ENCODE measurements at regions not wholly inside any gene's neighbourhood (a gene's known extent, or its start where the extent isn't known, plus 50 kb on each side); places are given as distances from the start of the nearest gene placed in this dataset.

DNA sequence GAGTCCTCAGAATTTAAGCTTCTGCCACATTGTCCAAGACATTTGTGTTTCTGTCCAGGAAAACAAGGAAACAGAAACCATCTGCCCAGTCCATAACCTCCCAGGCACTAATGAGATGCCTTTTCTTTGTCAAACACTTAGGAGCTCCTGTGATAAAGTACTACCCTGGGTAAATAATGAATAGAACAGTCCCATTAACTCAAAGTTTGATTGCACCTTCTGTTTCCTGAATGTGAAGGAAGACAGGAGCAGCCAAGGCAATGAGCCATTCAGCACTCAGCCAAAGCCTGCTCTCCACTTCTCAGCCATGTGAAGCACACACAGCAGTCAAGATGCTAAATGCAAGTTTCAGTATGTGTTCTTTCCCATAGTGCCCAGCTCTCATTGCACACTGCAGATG lies 199.8 kb downstream of the SEC16B start:
- no peaks in the 10 kb centered on the region for H3K27me3 ChIP-seq

DNA sequence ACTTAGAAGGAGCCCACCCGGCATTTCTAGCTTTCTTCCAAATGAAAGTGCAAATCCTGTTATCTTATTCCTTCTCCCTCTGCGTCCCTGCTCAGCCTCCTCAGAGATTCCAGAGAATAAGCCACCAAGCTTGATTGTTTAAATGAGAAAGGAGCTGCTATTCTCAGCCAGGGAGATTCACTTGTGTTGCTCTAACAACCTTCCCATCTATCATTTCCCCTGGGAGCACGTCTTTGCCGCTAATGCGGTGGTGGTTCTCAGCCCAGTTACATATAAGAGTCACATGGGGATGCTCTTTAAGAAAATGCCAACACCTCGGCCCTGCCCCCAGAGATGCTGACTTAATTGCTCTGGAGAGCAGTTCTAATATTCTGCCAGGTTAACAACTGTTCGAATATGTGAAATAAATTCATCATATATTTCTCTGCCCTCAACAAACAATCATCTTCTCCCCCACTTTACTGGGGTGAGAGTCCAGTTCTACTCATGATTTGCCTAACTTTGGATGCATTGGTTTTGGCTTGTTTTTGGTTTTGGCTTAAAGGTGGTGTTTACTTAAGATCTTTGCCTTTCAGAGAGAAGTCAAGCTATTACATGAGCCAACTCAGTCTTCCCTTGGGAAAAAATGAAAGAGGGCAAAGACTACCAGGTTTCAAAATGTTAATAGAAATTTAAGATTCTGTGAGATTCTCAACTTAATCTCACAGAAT lies 213.9 kb downstream of the SEC16B start:
- H3K9me3 ChIP-seq (replicated peaks in 1 of 11) = peaks cover 0 to 3% (median 0%) of the 10 kb centered on the region in 11 experiments; a peak in 1 of 22 replicates
- TF ChIP-seq Cebpa-rat (IDR thresholded peaks at IDR 0.05) = no peak
- no peak overlapping the region for H3K9ac ChIP-seq
- no peak overlapping the region for H3K4me2 ChIP-seq
- H3K36me3 ChIP-seq = no peaks in the 10 kb centered on the region
- H4K20me1 ChIP-seq = no peaks in the 10 kb centered on the region
- H3K27me3 ChIP-seq = no peaks in the 10 kb centered on the region
- H3K4me1 ChIP-seq = no peaks in the 10 kb centered on the region
- H3K27ac ChIP-seq = no peak overlapping the region
- no peak overlapping the region for H3K4me3 ChIP-seq

More for the DNA sequence above, 199.8 kb downstream of the SEC16B start:
- H3K9ac ChIP-seq = no peak overlapping the region
- H3K4me3 ChIP-seq = no peak overlapping the region
- peaks cover 21 to 30% (median 28%) of the 10 kb centered on the region in 11 experiments for H3K9me3 ChIP-seq (replicated peaks in 1 of 11)
- H3K4me1 ChIP-seq = no peaks in the 10 kb centered on the region
- H3K4me2 ChIP-seq = no peak overlapping the region
- no peak for TF ChIP-seq Cebpa-rat (IDR thresholded peaks at IDR 0.05)
- no peaks in the 10 kb centered on the region for H4K20me1 ChIP-seq
- H3K36me3 ChIP-seq = no peaks in the 10 kb centered on the region
- no peak overlapping the region for H3K27ac ChIP-seq

DNA sequence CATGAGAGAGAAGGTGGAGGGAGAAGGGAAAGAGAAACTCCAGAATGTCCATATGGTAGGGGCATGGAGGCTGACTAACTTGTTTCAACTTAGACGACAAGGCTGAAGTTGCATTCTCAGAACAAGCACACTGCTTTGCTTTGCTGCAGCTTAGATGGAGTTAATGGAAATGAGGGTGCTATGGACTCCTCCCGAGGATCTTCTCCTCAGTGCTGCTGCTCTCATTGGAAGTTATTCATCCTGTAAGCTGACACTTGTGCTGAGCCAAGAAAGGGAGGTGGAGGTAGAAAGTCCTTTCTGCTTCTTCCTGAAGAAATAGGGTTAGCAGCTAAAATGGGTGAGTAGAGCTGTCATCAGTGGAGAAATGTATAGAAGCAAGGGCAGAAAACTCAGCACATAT lies 215.3 kb downstream of the SEC16B start:
- H3K9ac ChIP-seq = no peak overlapping the region
- no peak overlapping the region for H3K4me2 ChIP-seq
- no peak overlapping the region for H3K27ac ChIP-seq
- TF ChIP-seq Cebpa-rat (IDR thresholded peaks at IDR 0.05) = no peak
- no peaks in the 10 kb centered on the region for H3K27me3 ChIP-seq
- no peaks in the 10 kb centered on the region for H4K20me1 ChIP-seq
- no peaks in the 10 kb centered on the region for H3K36me3 ChIP-seq
- peaks cover 0 to 3% (median 0%) of the 10 kb centered on the region in 11 experiments; a peak in 1 of 22 replicates for H3K9me3 ChIP-seq (replicated peaks in 1 of 11)
- H3K4me1 ChIP-seq = no peaks in the 10 kb centered on the region
- no peak overlapping the region for H3K4me3 ChIP-seq

DNA sequence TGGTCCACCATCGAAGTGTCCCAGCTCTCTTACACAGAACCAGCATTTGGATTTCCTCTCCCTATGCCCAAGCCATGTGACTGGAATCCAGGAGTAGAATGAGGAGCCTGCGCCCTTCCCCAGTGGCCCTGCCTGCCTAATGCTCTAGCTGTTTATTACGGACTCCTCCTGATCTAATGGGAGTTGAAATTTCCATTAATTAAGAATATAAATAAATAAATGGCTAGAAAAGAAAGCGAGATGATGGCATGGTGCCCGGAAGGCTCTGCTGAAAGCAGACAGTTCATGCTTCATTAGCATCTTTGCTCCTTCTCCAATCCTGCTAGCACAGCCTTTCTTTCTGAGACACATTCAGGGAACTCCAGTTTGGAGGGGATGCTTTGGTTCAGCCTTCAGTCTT lies 216.2 kb downstream of the SEC16B start:
- Histone ChIP-seq H3K4me1 (no peaks in the 10 kb centered on the region), H3K4me3 (no peak overlapping the region), H3K36me3 (no peaks in the 10 kb centered on the region), H3K4me2 (no peak overlapping the region), H3K27ac (no peak overlapping the region), H3K9ac (no peak overlapping the region), H3K27me3 (no peaks in the 10 kb centered on the region), H4K20me1 (no peaks in the 10 kb centered on the region), H3K9me3 (replicated peaks in 1 of 11) (no peaks in the 10 kb centered on the region; a peak in 1 of 22 replicates)
- no peak for TF ChIP-seq Cebpa-rat (IDR thresholded peaks at IDR 0.05)

DNA sequence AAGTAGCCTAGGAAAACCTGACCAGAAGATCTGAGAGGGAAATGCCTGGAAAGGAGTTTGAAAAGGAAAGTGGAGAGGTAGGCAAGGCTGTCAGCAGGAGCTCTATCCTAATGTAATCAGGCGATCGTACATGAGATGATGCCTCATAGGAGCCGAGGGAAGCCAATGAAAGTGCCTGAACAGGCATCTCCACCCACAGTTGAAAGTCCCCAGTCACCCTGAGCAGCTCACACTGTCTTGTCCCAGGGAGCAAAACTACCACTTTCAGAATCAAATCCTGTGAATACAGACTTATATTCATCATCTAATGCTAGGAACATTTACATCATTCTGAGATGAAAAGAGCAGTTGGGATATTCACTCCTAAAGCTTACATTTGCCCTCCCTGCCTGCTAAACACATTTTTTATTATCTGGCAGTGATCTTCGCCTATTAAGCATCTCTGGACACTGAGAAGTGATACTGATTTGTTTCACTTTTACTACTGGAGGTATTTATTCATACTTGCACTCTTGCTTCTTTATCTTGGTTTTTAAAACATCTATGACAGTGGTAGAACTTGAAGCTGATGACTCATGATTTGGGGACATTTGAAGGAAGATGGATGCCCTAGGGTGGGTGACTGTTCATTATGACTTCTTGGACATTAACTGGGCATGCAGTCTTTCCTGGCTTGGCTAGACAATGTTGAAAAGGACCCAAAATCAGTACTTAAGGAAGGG lies 221.6 kb downstream of the SEC16B start:
- H3K27ac ChIP-seq = no peak overlapping the region
- no peak overlapping the region for H3K4me2 ChIP-seq
- no peak overlapping the region for H3K4me3 ChIP-seq
- no peaks in the 10 kb centered on the region for H3K9me3 ChIP-seq (replicated peaks in 1 of 11)
- H4K20me1 ChIP-seq = no peaks in the 10 kb centered on the region
- no peaks in the 10 kb centered on the region for H3K4me1 ChIP-seq
- H3K36me3 ChIP-seq = no peaks in the 10 kb centered on the region
- H3K9ac ChIP-seq = no peak overlapping the region
- no peak for TF ChIP-seq Cebpa-rat (IDR thresholded peaks at IDR 0.05)
- no peaks in the 10 kb centered on the region for H3K27me3 ChIP-seq

DNA sequence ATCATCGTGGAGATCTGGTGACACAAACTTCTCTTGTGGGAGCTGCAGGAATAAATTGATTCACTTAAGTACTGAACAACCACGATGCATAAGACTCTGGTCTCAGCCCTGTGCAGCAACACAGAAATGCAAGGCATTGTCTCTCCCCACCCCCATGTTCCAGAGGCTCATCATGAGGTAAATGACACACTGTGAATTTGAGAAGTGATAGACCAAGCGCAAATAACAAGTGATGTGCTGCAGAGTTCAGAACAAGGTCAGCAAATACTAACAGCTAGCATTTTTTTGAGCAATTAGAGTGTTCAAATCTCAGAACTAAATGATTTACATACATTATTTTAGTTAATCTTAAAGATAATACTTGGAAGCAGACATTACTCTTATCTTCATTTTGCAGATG lies 223.7 kb downstream of the SEC16B start:
- no peaks in the 10 kb centered on the region for H3K27me3 ChIP-seq
- no peak overlapping the region for H3K9ac ChIP-seq
- no peaks in the 10 kb centered on the region for H4K20me1 ChIP-seq
- no peak for TF ChIP-seq Cebpa-rat (IDR thresholded peaks at IDR 0.05)
- no peaks in the 10 kb centered on the region for H3K9me3 ChIP-seq (replicated peaks in 1 of 11)
- H3K4me1 ChIP-seq = no peaks in the 10 kb centered on the region
- no peak overlapping the region for H3K4me2 ChIP-seq
- H3K36me3 ChIP-seq = no peaks in the 10 kb centered on the region
- no peak overlapping the region for H3K27ac ChIP-seq
- H3K4me3 ChIP-seq = no peak overlapping the region

DNA sequence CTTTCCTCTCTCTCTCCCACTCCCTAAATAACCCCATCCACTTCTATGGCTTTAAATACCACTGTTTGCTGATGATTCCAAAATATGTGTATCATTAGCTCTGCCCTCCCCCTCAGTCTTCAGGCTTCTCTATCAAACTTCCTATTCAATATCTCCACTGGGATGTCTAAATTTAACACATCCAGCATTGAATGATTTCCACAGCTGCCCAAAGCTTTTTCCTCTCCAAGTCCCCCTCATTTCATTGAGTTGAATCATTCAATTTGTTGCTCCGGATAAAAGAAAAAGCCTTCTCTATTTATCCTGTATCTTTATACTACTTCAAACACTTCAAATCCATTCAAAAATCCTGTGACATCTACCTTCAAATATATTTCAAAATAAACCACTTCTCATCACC lies 225.0 kb downstream of the SEC16B start:
- no peak overlapping the region for H3K9ac ChIP-seq
- H3K4me3 ChIP-seq = no peak overlapping the region
- H3K36me3 ChIP-seq = no peaks in the 10 kb centered on the region
- no peak overlapping the region for H3K27ac ChIP-seq
- H3K4me2 ChIP-seq = no peak overlapping the region
- H4K20me1 ChIP-seq = no peaks in the 10 kb centered on the region
- TF ChIP-seq Cebpa-rat (IDR thresholded peaks at IDR 0.05) = no peak
- H3K27me3 ChIP-seq = no peaks in the 10 kb centered on the region
- no peaks in the 10 kb centered on the region for H3K9me3 ChIP-seq (replicated peaks in 1 of 11)
- H3K4me1 ChIP-seq = no peaks in the 10 kb centered on the region

DNA sequence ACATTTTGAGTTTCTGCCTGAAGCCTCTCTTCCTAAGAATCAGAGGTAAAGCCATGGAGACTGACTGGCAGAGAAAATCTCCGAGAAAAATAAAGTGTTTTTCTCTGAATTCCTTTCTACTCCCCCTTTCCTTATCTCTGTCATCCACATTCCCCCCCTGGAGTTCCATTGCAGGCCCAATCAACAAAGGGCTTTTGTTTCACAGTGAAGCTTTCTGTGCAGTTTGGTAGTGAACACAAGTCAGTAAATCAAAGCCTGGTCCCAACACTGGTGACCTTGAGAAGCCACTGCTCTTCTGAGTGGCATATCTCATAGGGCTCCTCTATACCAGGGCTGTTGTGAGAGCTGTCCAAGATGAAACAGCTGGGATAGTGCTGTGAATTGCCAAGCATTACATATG lies 228.4 kb downstream of the SEC16B start:
- H3K4me2 ChIP-seq = no peak overlapping the region
- no peaks in the 10 kb centered on the region for H3K4me1 ChIP-seq
- no peak overlapping the region for H3K4me3 ChIP-seq
- H3K9me3 ChIP-seq (replicated peaks in 1 of 11) = no peaks in the 10 kb centered on the region
- no peak overlapping the region for H3K27ac ChIP-seq
- TF ChIP-seq Cebpa-rat (IDR thresholded peaks at IDR 0.05) = no peak
- no peak overlapping the region for H3K9ac ChIP-seq
- H3K36me3 ChIP-seq = no peaks in the 10 kb centered on the region
- H4K20me1 ChIP-seq = no peaks in the 10 kb centered on the region
- H3K27me3 ChIP-seq = no peaks in the 10 kb centered on the region

DNA sequence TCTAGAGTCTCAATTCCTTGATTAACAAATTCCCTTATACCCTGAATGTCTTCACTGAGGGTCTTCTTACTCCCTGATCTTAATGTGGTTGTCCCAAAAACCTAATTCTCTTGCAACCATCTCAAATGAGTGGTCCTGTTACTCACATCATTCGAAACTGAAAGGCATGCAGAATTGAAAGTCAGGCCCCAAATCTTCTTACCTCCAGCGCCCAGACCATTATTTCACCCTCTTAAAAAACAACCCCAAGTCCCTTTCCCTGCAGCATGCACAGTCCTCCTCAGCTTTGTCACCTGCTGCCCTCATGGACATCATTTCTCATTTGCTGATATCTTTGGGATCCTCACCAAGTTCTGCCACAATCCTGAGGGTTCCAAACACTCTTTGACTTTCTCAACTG lies 230.1 kb downstream of the SEC16B start:
- Histone ChIP-seq H3K27ac (no peak overlapping the region), H3K27me3 (no peaks in the 10 kb centered on the region), H3K36me3 (no peaks in the 10 kb centered on the region), H4K20me1 (no peaks in the 10 kb centered on the region), H3K9ac (no peak overlapping the region), H3K9me3 (replicated peaks in 1 of 11) (no peaks in the 10 kb centered on the region), H3K4me1 (no peaks in the 10 kb centered on the region), H3K4me3 (no peak overlapping the region), H3K4me2 (no peak overlapping the region)
- no peak for TF ChIP-seq Cebpa-rat (IDR thresholded peaks at IDR 0.05)

DNA sequence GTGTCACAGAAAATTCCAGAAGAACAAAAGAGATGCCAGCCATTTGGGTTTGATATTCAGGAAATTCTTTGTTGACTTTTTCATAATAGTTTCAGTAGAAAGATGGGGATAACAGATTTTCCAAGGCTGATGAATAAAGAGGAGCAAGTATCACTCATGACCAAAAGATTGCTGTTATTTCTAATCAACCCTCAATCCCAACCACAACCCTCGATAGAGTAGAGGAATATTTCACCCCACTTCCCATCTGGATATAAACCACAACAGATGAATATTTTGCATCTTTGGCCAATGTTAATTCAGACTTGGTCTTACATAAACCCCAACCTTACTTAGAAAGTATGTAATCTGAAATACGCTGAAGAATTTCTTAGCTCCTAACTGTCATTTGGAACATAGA lies 232.4 kb downstream of the SEC16B start:
- no peak overlapping the region for H3K9ac ChIP-seq
- no peak for TF ChIP-seq Cebpa-rat (IDR thresholded peaks at IDR 0.05)
- no peaks in the 10 kb centered on the region for H3K27me3 ChIP-seq
- H3K4me2 ChIP-seq = no peak overlapping the region
- H3K4me1 ChIP-seq = peaks cover 0 to 3% (median 0%) of the 10 kb centered on the region in 10 experiments; a peak in 4 of 20 replicates
- no peaks in the 10 kb centered on the region for H3K9me3 ChIP-seq (replicated peaks in 1 of 11)
- no peaks in the 10 kb centered on the region for H3K36me3 ChIP-seq
- H3K27ac ChIP-seq = no peak overlapping the region
- H3K4me3 ChIP-seq = no peak overlapping the region
- no peaks in the 10 kb centered on the region for H4K20me1 ChIP-seq

Data from BLaER1 treated with 17β-estradiol and CSF1 and Interleukin-3, amounts not matched to agents 10 nM and 100 nM (cell line).